22Rv1 (cell line): ENCODE measurements at regions not wholly inside any gene's neighbourhood (a gene's known extent, or its start where the extent isn't known, plus 50 kb on each side); places are given as distances from the start of the nearest gene placed in this dataset.

ENCODE experiments used
- ZFX ChIP-seq: fragments of 450-650 bp; IDR thresholded peaks from 2 replicates; pipeline ENCODE4 v1.6.1; 2017; ENCODE audit warnings: antibody characterized with exemption, borderline replicate concordance
- TF ChIP-seq, protein P1 (sequence below): fragments of 450-650 bp; IDR thresholded peaks from 2 replicates; pipeline ENCODE4 v1.5.1; 2017; ENCODE audit warnings: mild to moderate bottlenecking

DNA sequence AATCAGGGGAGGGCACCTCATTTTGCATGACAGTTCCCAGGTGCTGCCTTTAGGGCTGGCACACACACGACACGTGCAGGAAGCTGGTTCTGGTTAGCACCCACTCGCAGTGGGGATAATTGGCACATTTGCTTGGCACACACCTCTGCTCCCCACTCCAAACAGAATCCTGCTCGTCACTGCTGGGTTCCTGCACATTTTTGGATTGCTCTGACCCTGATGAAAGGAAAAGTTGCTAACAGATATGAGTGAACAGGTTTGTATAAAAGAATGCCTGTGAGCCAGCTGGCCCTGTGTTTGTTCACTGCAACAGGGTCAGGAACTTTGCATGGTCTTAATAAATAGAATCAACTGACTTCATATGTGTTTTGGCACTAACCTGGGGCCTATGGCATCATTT, 1500.4 kb downstream of the EFNB2 start:
- TF ChIP-seq, protein P1, sequence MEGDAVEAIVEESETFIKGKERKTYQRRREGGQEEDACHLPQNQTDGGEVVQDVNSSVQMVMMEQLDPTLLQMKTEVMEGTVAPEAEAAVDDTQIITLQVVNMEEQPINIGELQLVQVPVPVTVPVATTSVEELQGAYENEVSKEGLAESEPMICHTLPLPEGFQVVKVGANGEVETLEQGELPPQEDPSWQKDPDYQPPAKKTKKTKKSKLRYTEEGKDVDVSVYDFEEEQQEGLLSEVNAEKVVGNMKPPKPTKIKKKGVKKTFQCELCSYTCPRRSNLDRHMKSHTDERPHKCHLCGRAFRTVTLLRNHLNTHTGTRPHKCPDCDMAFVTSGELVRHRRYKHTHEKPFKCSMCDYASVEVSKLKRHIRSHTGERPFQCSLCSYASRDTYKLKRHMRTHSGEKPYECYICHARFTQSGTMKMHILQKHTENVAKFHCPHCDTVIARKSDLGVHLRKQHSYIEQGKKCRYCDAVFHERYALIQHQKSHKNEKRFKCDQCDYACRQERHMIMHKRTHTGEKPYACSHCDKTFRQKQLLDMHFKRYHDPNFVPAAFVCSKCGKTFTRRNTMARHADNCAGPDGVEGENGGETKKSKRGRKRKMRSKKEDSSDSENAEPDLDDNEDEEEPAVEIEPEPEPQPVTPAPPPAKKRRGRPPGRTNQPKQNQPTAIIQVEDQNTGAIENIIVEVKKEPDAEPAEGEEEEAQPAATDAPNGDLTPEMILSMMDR = no peak
- no peak for TF ChIP-seq ZFX
